PC-9 (cell line): ENCODE measurements at regions not wholly inside any gene's neighbourhood (a gene's known extent, or its start where the extent isn't known, plus 50 kb on each side); places are given as distances from the start of the nearest gene placed in this dataset.

ENCODE experiments used
- BruUV-seq: library from RNA; stranded (reverse); fragments of 400-500 nt; replicated peaks from 2 replicates; lab custom pipeline; 2021; lab: Mats Ljungman, UMichigan
- CTCF ChIA-PET: fragments of 300-600 bp; sonication (Branson Sonifier 250); formaldehyde crosslinking; loops from one replicate; lab custom pipeline; 2022; ENCODE audit warnings: antibody characterized with exemption; lab: Charles Lee
- POLR2A ChIA-PET: fragments of 300-600 bp; sonication (Branson Sonifier 250); formaldehyde crosslinking; loops from one replicate; lab custom pipeline; 2022; ENCODE audit warnings: antibody characterized with exemption; ENCODE audit not compliant: unreplicated experiment; lab: Charles Lee
- DNase-seq, 2 experiments: peaks; one replicate each; pipeline versions ENCODE4 v3.0.0 to v3.0.0-alpha.2; 2015 to 2022; ENCODE audit warnings: mixed read lengths in 1 of 2
- H2AFZ ChIP-seq: fragments of 200-600 bp; sonication (generic); 2 replicates; pipeline ENCODE4 v1.8.1; 2017; ENCODE audit warnings: antibody characterized with exemption
- H3F3A ChIP-seq: fragments of 200-600 bp; sonication (generic); 2 replicates; pipeline ENCODE4 v1.8.1; 2017; ENCODE audit warnings: antibody characterized with exemption, mild to moderate bottlenecking, low read depth; ENCODE audit not compliant: insufficient read depth
- H3K27ac ChIP-seq: fragments of 200-600 bp; sonication (generic); 2 replicates; pipeline ENCODE4 v1.6.1; 2016; ENCODE audit warnings: mixed run types
- H3K27me3 ChIP-seq: fragments of 200-600 bp; sonication (generic); 2 replicates; pipeline ENCODE4 v1.6.1; 2016; ENCODE audit warnings: low read depth, mixed run types; ENCODE audit not compliant: insufficient read depth
- H3K36me3 ChIP-seq: fragments of 200-600 bp; sonication (generic); 2 replicates; pipeline ENCODE4 v1.6.1; 2016; ENCODE audit warnings: low read depth, mixed run types
- H3K4me1 ChIP-seq: fragments of 200-600 bp; sonication (generic); replicated peaks from 2 replicates; pipeline ENCODE4 v1.6.1; 2016; ENCODE audit warnings: mixed run types; ENCODE audit not compliant: insufficient read depth
- H3K4me2 ChIP-seq: fragments of 200-600 bp; sonication (generic); 2 replicates; pipeline ENCODE4 v1.6.1; 2017; ENCODE audit warnings: mixed run types
- H3K4me3 ChIP-seq: fragments of 200-600 bp; sonication (generic); 2 replicates; pipeline ENCODE4 v1.6.1; 2016; ENCODE audit warnings: mixed run types
- H3K79me2 ChIP-seq: fragments of 200-600 bp; sonication (generic); 2 replicates; pipeline ENCODE4 v1.6.1; 2017; ENCODE audit warnings: low read depth, mixed run types
- H3K9me2 ChIP-seq: fragments of 200-600 bp; sonication (generic); 2 replicates; pipeline ENCODE4 v1.8.1; 2017; ENCODE audit warnings: mild to moderate bottlenecking; ENCODE audit not compliant: insufficient read depth
- H3K9me3 ChIP-seq: fragments of 200-600 bp; sonication (generic); 2 replicates; pipeline ENCODE4 v1.8.1; 2016; ENCODE audit warnings: low read depth; ENCODE audit not compliant: insufficient read depth
- H4K20me1 ChIP-seq: fragments of 200-600 bp; sonication (generic); 2 replicates; pipeline ENCODE4 v1.8.1; 2017; ENCODE audit not compliant: insufficient read depth
- CTCF ChIP-seq: fragments of 200-600 bp; sonication (generic); conservative IDR thresholded peaks from 2 replicates; pipeline ENCODE4 v1.6.1; 2017; ENCODE audit warnings: mixed run types, antibody characterized with exemption, mild to moderate bottlenecking, moderate library complexity
- EZH2 ChIP-seq: fragments of 200-600 bp; sonication (generic); IDR thresholded peaks from 2 replicates; pipeline ENCODE4 v1.8.0; 2017; ENCODE audit warnings: antibody characterized with exemption, low read depth
- intact Hi-C: fragments of 100-400 bp; cut with micrococcal nuclease; formaldehyde crosslinking; loops from one replicate; pipeline ENCODE4 v1.10.0; 2022; ENCODE audit not compliant: unreplicated experiment

GRCh38 chr7:46786995-46787394, 794.9 kb downstream of the TNS3 start:
- Histone ChIP-seq H3K79me2 (no peaks in the 10 kb centered on the region), H2AFZ (no peak overlapping the region), H3K9me3 (peaks cover 34% of the 10 kb centered on the region), H3F3A (peaks cover 16% of the 10 kb centered on the region), H3K27me3 (no peaks in the 10 kb centered on the region), H3K9me2 (no peaks in the 10 kb centered on the region), H3K4me2 (0 out of 2 replicates have a peak overlapping the region, but pooled peaks have one; percentile 0), H3K4me3 (no peak overlapping the region), H3K36me3 (no peaks in the 10 kb centered on the region), H3K4me1 (peaks cover 35% of the 10 kb centered on the region), H3K27ac (peak overlapping the region; percentile 60), H4K20me1 (no peaks in the 10 kb centered on the region)
- ChIA-PET POLR2A (no interaction called here), CTCF (interaction anchor here (0.5 to 0.6 kb wide), 2 partner anchors 386 to 914 kb away, joined by 4 to 5 read pairs; no protein-coding TSS in a partner anchor)
- TF ChIP-seq CTCF: no peak
- TF ChIP-seq EZH2: no peak
- peak in 1 of 2 experiments; percentile 46 for DNase-seq
- no TSS peak for BruUV-seq
- intact Hi-C loops: loop anchor here (1.0 to 10.0 kb wide), 6 partner anchors 23 to 809 kb away; no protein-coding TSS in a partner anchor

GRCh38 chr7:46786221-46786954, 795.5 kb downstream of the TNS3 start:
- peak overlapping the region; percentile 5; the same call in 1 of the 2 replicates for H2AFZ ChIP-seq
- peak overlapping the region; percentile 31; the same call in 1 of the 2 replicates for H3K4me2 ChIP-seq
- peaks cover 34% of the 10 kb centered on the region for H3K9me3 ChIP-seq
- no peak overlapping the region for H3K4me3 ChIP-seq
- H4K20me1 ChIP-seq: no peaks in the 10 kb centered on the region
- BruUV-seq: no TSS peak
- H3K27ac ChIP-seq: peak overlapping the region; percentile 60
- peak; percentile 40 to 95 for DNase-seq
- POLR2A ChIA-PET: interaction anchor here (0.7 kb wide), 2 partner anchors 134 to 890 kb away, joined by 3 to 8 read pairs; no protein-coding TSS in a partner anchor
- intact Hi-C loops: loop anchor here (1.0 to 10.0 kb wide), 6 partner anchors 22 to 808 kb away; no protein-coding TSS in a partner anchor
- peaks cover 16% of the 10 kb centered on the region for H3F3A ChIP-seq
- CTCF ChIA-PET: interaction anchor here (0.6 kb wide), 1 partner anchor 123 kb away, joined by 19 read pairs; no protein-coding TSS in a partner anchor
- no peaks in the 10 kb centered on the region for H3K27me3 ChIP-seq
- peaks cover 35% of the 10 kb centered on the region for H3K4me1 ChIP-seq
- no peaks in the 10 kb centered on the region for H3K9me2 ChIP-seq
- no peaks in the 10 kb centered on the region for H3K36me3 ChIP-seq
- H3K79me2 ChIP-seq: no peaks in the 10 kb centered on the region
- TF ChIP-seq EZH2 (no peak), CTCF (no peak)

- ChIA-PET POLR2A (interaction anchor here (0.5 kb wide), 1 partner anchor 300 kb away, joined by 3 read pairs; no protein-coding TSS in a partner anchor), CTCF (interaction anchor here (0.6 kb wide), 1 partner anchor 194 kb away, joined by 3 read pairs; no protein-coding TSS in a partner anchor)
- Histone ChIP-seq H3K4me1 (peaks cover 35% of the 10 kb centered on the region), H3K9me2 (no peaks in the 10 kb centered on the region), H3K4me3 (no peak overlapping the region), H3K36me3 (no peaks in the 10 kb centered on the region), H3K9me3 (peaks cover 29% of the 10 kb centered on the region), H3K4me2 (peak overlapping the region; percentile 18), H2AFZ (peak overlapping the region; percentile 6; the same call in 1 of the 2 replicates), H3F3A (peaks cover 16% of the 10 kb centered on the region), H3K27me3 (no peaks in the 10 kb centered on the region), H3K27ac (peak overlapping the region; percentile 76), H4K20me1 (no peaks in the 10 kb centered on the region), H3K79me2 (no peaks in the 10 kb centered on the region)
- DNase-seq: peak; percentile 30 to 93
- intact Hi-C loops: loop anchor here (10.0 kb wide), 1 partner anchor 300 kb away; no protein-coding TSS in a partner anchor
- TF ChIP-seq EZH2 (no peak), CTCF (no peak)
- no TSS peak for BruUV-seq
These were observed 797.2 kb downstream of the TNS3 start for GRCh38 chr7:46784732-46785131.
